Stimulated activated CD4-positive, alpha-beta T cell treated with anti-CD3 and anti-CD28 coated beads, TNF-alpha, amount 100 ng/mL, for 1 hour (primary cell): ENCODE measurements at regions not wholly inside any gene's neighbourhood (a gene's known extent, or its start where the extent isn't known, plus 50 kb on each side); places are given as distances from the start of the nearest gene placed in this dataset.

Experiments used
- DNase-seq, 3 donors: peaks; one replicate each; pipeline ENCODE4 v3.0.0-alpha.2; 2020; ENCODE audit warnings: low read depth in 3 of 3, low spot score in 1 of 3

GRCh38 chr18:67300498-67300897 is 216.0 kb downstream of the DSEL start:
- DNase-seq = no peak

- DNase-seq = no peak
Observed at GRCh38 chr18:67292814-67293213, 223.7 kb downstream of the DSEL start.

- DNase-seq = no peak
Observed at GRCh38 chr18:67290421-67290820, 226.1 kb downstream of the DSEL start.

GRCh38 chr18:67285583-67285982 is 230.9 kb downstream of the DSEL start:
- no peak for DNase-seq

- no peak for DNase-seq
Observed at GRCh38 chr18:67282796-67283195, 233.7 kb downstream of the DSEL start.

- DNase-seq = no peak
Observed at GRCh38 chr18:67281746-67282145, 234.8 kb downstream of the DSEL start.

GRCh38 chr18:67280486-67281242 is 235.9 kb downstream of the DSEL start:
- DNase-seq = no peak

- DNase-seq = no peak
Observed at GRCh38 chr18:67279988-67280387, 236.5 kb downstream of the DSEL start.

- no peak for DNase-seq
Observed at GRCh38 chr18:67278984-67279383, 237.5 kb downstream of the DSEL start.

GRCh38 chr18:67276638-67277037 is 239.9 kb downstream of the DSEL start:
- no peak for DNase-seq

GRCh38 chr18:67273288-67273687 is 243.2 kb downstream of the DSEL start:
- no peak for DNase-seq

GRCh38 chr18:67269206-67269605 is 247.3 kb downstream of the DSEL start:
- DNase-seq = no peak

- no peak for DNase-seq
Observed at GRCh38 chr18:67268530-67268929, 248.0 kb downstream of the DSEL start.

GRCh38 chr18:67266246-67267237 is 250.0 kb downstream of the DSEL start:
- no peak for DNase-seq

GRCh38 chr18:67265464-67266245 is 250.9 kb downstream of the DSEL start:
- DNase-seq = no peak

- DNase-seq = no peak
Observed at GRCh38 chr18:67261931-67262552, 254.5 kb downstream of the DSEL start.

GRCh38 chr18:67260841-67261240 is 255.7 kb downstream of the DSEL start:
- DNase-seq = no peak

GRCh38 chr18:67250776-67251424 is 265.6 kb downstream of the DSEL start:
- no peak for DNase-seq

- no peak for DNase-seq
Observed at GRCh38 chr18:67243799-67244587, 272.5 kb downstream of the DSEL start.

- no peak for DNase-seq
Observed at GRCh38 chr18:67242001-67242400, 274.5 kb downstream of the DSEL start.
